IMR-90 (cell line): ENCODE measurements at regions not wholly inside any gene's neighbourhood (a gene's known extent, or its start where the extent isn't known, plus 50 kb on each side); places are given as distances from the start of the nearest gene placed in this dataset.

Experiments used
- CEBPB ChIP-seq: IDR thresholded peaks from 2 replicates; pipeline ENCODE4 v1.6.1; 2012; ENCODE audit warnings: low read depth, low read length, improper control_type of control experiment
- CTCF ChIP-seq: conservative IDR thresholded peaks from 2 replicates; pipeline ENCODE4 v1.5.1; 2012; ENCODE audit warnings: mild to moderate bottlenecking, low read depth, low read length, improper control_type of control experiment
- MXI1 ChIP-seq: IDR thresholded peaks from 2 replicates; pipeline ENCODE4 v1.6.1; 2012; ENCODE audit warnings: low read depth, mild to moderate bottlenecking, low read length, moderate library complexity, borderline replicate concordance
- POLR2A ChIP-seq: IDR thresholded peaks from 2 replicates; pipeline ENCODE4 v1.6.1; 2012; ENCODE audit warnings: mild to moderate bottlenecking, low read depth, low read length
- RAD21 ChIP-seq: IDR thresholded peaks from 2 replicates; pipeline ENCODE4 v1.6.1; 2012; ENCODE audit warnings: low read length, improper control_type of control experiment
- RCOR1 ChIP-seq: IDR thresholded peaks from 2 replicates; pipeline ENCODE4 v1.6.1; 2012; ENCODE audit warnings: mild to moderate bottlenecking, low read length, improper control_type of control experiment; ENCODE audit not compliant: insufficient replicate concordance
- SMC3 ChIP-seq: fragments of 150-350 bp; IDR thresholded peaks from 2 replicates; pipeline ENCODE4 v1.6.1; 2016; ENCODE audit warnings: low read depth, mild to moderate bottlenecking, antibody characterized with exemption, low read length, moderate library complexity
- TF ChIP-seq, protein P1 (sequence below): fragments of 150-350 bp; IDR thresholded peaks from 2 replicates; pipeline ENCODE4 v1.6.1; 2016; ENCODE audit warnings: low read depth, mild to moderate bottlenecking, low read length, moderate library complexity, borderline replicate concordance

- no peak for TF ChIP-seq CTCF
- TF ChIP-seq SMC3, result no peak
- no peak for TF ChIP-seq POLR2A
- no peak for TF ChIP-seq CEBPB
- TF ChIP-seq MXI1, result no peak
- no peak for TF ChIP-seq RAD21
- TF ChIP-seq, protein P1, sequence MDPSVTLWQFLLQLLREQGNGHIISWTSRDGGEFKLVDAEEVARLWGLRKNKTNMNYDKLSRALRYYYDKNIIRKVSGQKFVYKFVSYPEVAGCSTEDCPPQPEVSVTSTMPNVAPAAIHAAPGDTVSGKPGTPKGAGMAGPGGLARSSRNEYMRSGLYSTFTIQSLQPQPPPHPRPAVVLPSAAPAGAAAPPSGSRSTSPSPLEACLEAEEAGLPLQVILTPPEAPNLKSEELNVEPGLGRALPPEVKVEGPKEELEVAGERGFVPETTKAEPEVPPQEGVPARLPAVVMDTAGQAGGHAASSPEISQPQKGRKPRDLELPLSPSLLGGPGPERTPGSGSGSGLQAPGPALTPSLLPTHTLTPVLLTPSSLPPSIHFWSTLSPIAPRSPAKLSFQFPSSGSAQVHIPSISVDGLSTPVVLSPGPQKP, result no peak
- no peak for TF ChIP-seq RCOR1
These were observed 62.8 kb upstream of the PLSCR4 start for GRCh38 chr3:146313746-146314111.
